ENCODE measurements at regions not wholly inside any gene's neighbourhood (a gene's known extent, or its start where the extent isn't known, plus 50 kb on each side); places are given as distances from the start of the nearest gene placed in this dataset.

GRCh38 chr10:52940921-52941320 is 168.3 kb upstream of the MBL2 start:
- TF ChIP-seq, protein P1, sequence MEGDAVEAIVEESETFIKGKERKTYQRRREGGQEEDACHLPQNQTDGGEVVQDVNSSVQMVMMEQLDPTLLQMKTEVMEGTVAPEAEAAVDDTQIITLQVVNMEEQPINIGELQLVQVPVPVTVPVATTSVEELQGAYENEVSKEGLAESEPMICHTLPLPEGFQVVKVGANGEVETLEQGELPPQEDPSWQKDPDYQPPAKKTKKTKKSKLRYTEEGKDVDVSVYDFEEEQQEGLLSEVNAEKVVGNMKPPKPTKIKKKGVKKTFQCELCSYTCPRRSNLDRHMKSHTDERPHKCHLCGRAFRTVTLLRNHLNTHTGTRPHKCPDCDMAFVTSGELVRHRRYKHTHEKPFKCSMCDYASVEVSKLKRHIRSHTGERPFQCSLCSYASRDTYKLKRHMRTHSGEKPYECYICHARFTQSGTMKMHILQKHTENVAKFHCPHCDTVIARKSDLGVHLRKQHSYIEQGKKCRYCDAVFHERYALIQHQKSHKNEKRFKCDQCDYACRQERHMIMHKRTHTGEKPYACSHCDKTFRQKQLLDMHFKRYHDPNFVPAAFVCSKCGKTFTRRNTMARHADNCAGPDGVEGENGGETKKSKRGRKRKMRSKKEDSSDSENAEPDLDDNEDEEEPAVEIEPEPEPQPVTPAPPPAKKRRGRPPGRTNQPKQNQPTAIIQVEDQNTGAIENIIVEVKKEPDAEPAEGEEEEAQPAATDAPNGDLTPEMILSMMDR (IDR thresholded peaks at IDR 0.05; ENCODE audit: low read depth, low read length, missing control alignments) = no peak
- H3K4me3 ChIP-seq (ENCODE audit: low read depth, low read length) = no peak overlapping the region
- no peak for DNase-seq (ENCODE audit: low read depth)

DNA sequence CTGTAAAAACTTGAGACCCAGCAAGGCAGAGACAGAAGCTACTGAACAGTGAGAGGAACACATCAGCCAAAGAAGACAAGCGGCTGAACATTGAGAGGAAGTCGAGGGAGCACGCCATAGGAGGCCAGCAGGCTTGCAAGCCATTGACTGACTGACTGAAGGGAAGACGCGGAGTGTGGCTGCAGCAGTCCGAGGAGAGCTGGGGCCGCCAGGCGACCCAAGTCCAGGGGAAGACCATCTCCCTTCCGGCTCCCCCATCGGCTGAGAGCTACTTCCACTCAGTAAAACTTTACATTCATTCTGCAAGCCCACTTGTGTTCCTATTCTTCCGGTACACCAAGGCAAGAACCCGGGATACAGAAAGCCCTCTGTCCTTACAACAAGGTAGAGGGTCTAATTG is 167.3 kb upstream of the MBL2 start:
- TF ChIP-seq, protein P1 (IDR thresholded peaks at IDR 0.05; ENCODE audit: low read depth, low read length, missing control alignments) = no peak
- no peak for DNase-seq (ENCODE audit: low read depth)
- H3K4me3 ChIP-seq (ENCODE audit: low read depth, low read length) = no peak overlapping the region

DNA sequence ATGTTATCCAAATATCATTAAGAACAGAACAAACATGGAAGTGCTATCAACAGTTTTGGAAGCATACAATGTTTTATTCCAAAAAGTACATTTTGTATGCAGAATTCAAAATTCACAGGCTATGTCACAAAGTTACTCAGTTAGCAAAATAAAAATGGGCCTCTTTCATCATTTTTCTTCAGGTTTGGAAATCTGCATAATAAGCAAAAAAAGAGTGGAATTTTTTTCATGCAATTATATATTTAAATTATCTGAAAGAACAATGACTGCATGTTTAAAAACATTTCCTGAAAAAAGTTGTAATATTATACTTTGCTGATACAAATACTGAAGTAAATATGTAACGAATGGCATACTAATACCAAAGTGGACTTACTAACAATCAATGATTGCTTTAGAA is 161.2 kb upstream of the MBL2 start:
- TF ChIP-seq, protein P1 (IDR thresholded peaks at IDR 0.05; ENCODE audit: low read depth, low read length, missing control alignments) = no peak
- no peak overlapping the region for H3K4me3 ChIP-seq (ENCODE audit: low read depth, low read length)
- DNase-seq (ENCODE audit: low read depth) = no peak

DNA sequence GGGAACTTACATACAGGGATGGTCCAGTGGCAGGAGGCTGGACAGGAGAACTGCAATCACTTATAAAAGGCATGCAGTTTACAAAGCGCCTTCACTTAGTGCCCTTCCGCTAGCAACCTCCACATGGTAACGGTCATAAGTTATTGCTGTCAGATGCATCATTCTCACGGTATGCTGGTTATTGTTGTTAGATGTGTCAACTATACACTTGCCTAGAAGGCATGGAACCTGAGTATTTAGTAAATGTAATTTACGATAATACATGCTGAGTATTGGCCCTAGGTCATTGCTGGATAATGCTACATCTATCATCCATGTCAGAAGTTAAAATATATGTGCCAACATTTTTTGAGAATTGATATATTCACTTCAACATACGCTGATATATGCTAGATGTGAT is 155.1 kb upstream of the MBL2 start:
- DNase-seq (ENCODE audit: low read depth) = no peak
- H3K4me3 ChIP-seq (ENCODE audit: low read depth, low read length) = no peak overlapping the region
- TF ChIP-seq, protein P1 (IDR thresholded peaks at IDR 0.05; ENCODE audit: low read depth, low read length, missing control alignments) = no peak

GRCh38 chr10:52923520-52923919 is 150.9 kb upstream of the MBL2 start:
- TF ChIP-seq, protein P1 (IDR thresholded peaks at IDR 0.05; ENCODE audit: low read depth, low read length, missing control alignments) = no peak
- H3K4me3 ChIP-seq (ENCODE audit: low read depth, low read length) = no peak overlapping the region
- no peak for DNase-seq (ENCODE audit: low read depth)

GRCh38 chr10:52918714-52919305 is 146.2 kb upstream of the MBL2 start:
- TF ChIP-seq, protein P1 (IDR thresholded peaks at IDR 0.05; ENCODE audit: low read depth, low read length, missing control alignments) = no peak
- H3K4me3 ChIP-seq (ENCODE audit: low read depth, low read length) = no peak overlapping the region
- DNase-seq (ENCODE audit: low read depth) = no peak

DNA sequence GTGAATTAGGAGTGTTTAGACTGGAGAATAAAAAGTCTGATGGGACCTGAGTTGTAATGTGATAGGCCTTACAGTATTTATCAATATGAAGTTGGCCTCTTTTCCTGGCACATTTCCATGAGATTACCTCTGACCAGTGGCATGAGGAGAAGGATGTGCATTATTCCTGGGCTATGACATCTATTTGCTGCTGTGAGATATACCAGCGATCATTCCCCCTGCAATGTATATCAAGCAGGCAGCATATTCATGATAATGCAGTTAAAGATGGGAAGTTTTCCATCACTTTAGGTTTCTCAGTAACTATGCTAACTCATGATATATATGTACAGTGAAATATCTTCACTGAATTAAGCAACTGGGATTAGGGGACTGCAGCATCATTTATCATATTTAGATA is 142.8 kb upstream of the MBL2 start:
- DNase-seq (ENCODE audit: low read depth) = no peak
- TF ChIP-seq, protein P1 (IDR thresholded peaks at IDR 0.05; ENCODE audit: low read depth, low read length, missing control alignments) = no peak
- H3K4me3 ChIP-seq (ENCODE audit: low read depth, low read length) = no peak overlapping the region

Data from GM12864 (cell line).